Caco-2 (cell line): ENCODE measurements at regions not wholly inside any gene's neighbourhood (a gene's known extent, or its start where the extent isn't known, plus 50 kb on each side); places are given as distances from the start of the nearest gene placed in this dataset.

Experiments
- BruUV-seq: library from RNA; stranded (reverse); fragments of 400-500 nt; replicated peaks from 2 replicates; lab custom pipeline; 2021; lab: Mats Ljungman, UMichigan
- CTCF ChIA-PET: fragments of 300-600 bp; sonication (Branson Sonifier 250); formaldehyde crosslinking; loops from one replicate; lab custom pipeline; 2022; ENCODE audit warnings: antibody characterized with exemption; lab: Charles Lee
- POLR2A ChIA-PET: fragments of 300-600 bp; sonication (Branson Sonifier 250); formaldehyde crosslinking; loops from one replicate; lab custom pipeline; 2022; ENCODE audit warnings: antibody characterized with exemption; lab: Charles Lee
- DNase-seq, 2 experiments: peaks; one replicate each; pipeline versions ENCODE4 v3.0.0 to v3.0.0-alpha.2; 2020 to 2022
- H3K27me3 ChIP-seq: replicated peaks from 2 replicates; pipeline ENCODE4 v1.6.0; 2011; ENCODE audit warnings: low read length; ENCODE audit not compliant: control insufficient read depth, insufficient read depth
- H3K36me3 ChIP-seq: 2 replicates; pipeline ENCODE4 v1.5.1; 2011; ENCODE audit warnings: low read length; ENCODE audit not compliant: control insufficient read depth, insufficient read depth
- H3K4me1 ChIP-seq: fragments of 250-450 bp; sonication (Bioruptor Pico); 2 replicates; pipeline ENCODE4 v1.5.1; 2020; ENCODE audit warnings: mild to moderate bottlenecking
- H3K4me3 ChIP-seq: 2 replicates; pipeline ENCODE4 v1.5.1; 2011; ENCODE audit warnings: low read depth, mild to moderate bottlenecking, control low read depth, low read length
- H3K9me3 ChIP-seq: fragments of 250-450 bp; sonication (Bioruptor Pico); 2 replicates; pipeline ENCODE4 v1.5.1; 2020; ENCODE audit warnings: mild to moderate bottlenecking, moderate library complexity
- H3K27ac Mint-ChIP-seq: one replicate; pipeline ENCODE4 v1.8.0; 2022; ENCODE audit warnings: mixed read lengths; ENCODE audit not compliant: unreplicated experiment
- H3K27me3 Mint-ChIP-seq: one replicate; pipeline ENCODE4 v1.8.0; 2022; ENCODE audit warnings: mixed read lengths; ENCODE audit not compliant: insufficient read depth, unreplicated experiment
- H3K36me3 Mint-ChIP-seq: one replicate; pipeline ENCODE4 v1.8.0; 2022; ENCODE audit warnings: mild to moderate bottlenecking, mixed read lengths; ENCODE audit not compliant: insufficient read depth, unreplicated experiment
- H3K4me1 Mint-ChIP-seq: one replicate; pipeline ENCODE4 v1.8.0; 2022; ENCODE audit warnings: low read depth, mixed read lengths; ENCODE audit not compliant: unreplicated experiment
- H3K4me3 Mint-ChIP-seq: one replicate; pipeline ENCODE4 v1.8.0; 2022; ENCODE audit warnings: mild to moderate bottlenecking, moderate library complexity, mixed read lengths; ENCODE audit not compliant: unreplicated experiment
- H3K9me3 Mint-ChIP-seq: one replicate; pipeline ENCODE4 v1.8.0; 2022; ENCODE audit warnings: mixed read lengths; ENCODE audit not compliant: unreplicated experiment
- CTCF ChIP-seq, 2 experiments: fragments of 200-600 bp in 1 of 2; IDR thresholded peaks; 1 replicate in 1 of 2; 2 replicates in 1 of 2; pipeline versions ENCODE4 v1.5.1 to v1.8.0; 2011 to 2022; ENCODE audit warnings: antibody characterized with exemption in 1 of 2, control low read depth in 1 of 2, inconsistent platforms in 1 of 2, low read depth in 1 of 2, low read length in 1 of 2, mild to moderate bottlenecking in 1 of 2, moderate library complexity in 1 of 2; ENCODE audit not compliant: insufficient read depth in 1 of 2, severe bottlenecking in 1 of 2, unreplicated experiment in 1 of 2
- intact Hi-C: fragments of 100-400 bp; cut with micrococcal nuclease; formaldehyde crosslinking; loops from one replicate; pipeline ENCODE4 v1.10.0; 2022; ENCODE audit not compliant: unreplicated experiment

GRCh38 chr20:40895182-40895581, 133.4 kb upstream of the TOP1 start:
- H3K4me1 ChIP-seq: no peaks in the 10 kb centered on the region
- no peaks in the 10 kb centered on the region for H3K9me3 ChIP-seq
- DNase-seq: no peak
- no peaks in the 10 kb centered on the region for H3K27me3 ChIP-seq
- H3K27ac Mint-ChIP-seq: no peak overlapping the region
- H3K9me3 Mint-ChIP-seq: no peaks in the 10 kb centered on the region
- POLR2A ChIA-PET: no interaction called here
- CTCF ChIA-PET: interaction anchor here (0.7 to 1.7 kb wide), 3 partner anchors 51 to 445 kb away, joined by 3 to 7 read pairs (median 6); partner anchors contain the start of gene LPIN3
- no peak overlapping the region for H3K4me3 Mint-ChIP-seq
- no peaks in the 10 kb centered on the region for H3K4me1 Mint-ChIP-seq
- H3K36me3 ChIP-seq: no peaks in the 10 kb centered on the region
- peaks cover 15% of the 10 kb centered on the region for H3K27me3 Mint-ChIP-seq
- BruUV-seq: no TSS peak
- no peak for TF ChIP-seq CTCF (IDR thresholded peaks at IDR 0.05; ENCODE audit: insufficient read depth in 1 of 2, low read depth in 1 of 2, low read length in 1 of 2, severe bottlenecking in 1 of 2, unreplicated experiment in 1 of 2)
- H3K36me3 Mint-ChIP-seq: no peaks in the 10 kb centered on the region
- no peak overlapping the region for H3K4me3 ChIP-seq
- intact Hi-C loops: no loop called here

GRCh38 chr20:40896814-40897700, 131.6 kb upstream of the TOP1 start:
- Mint-ChIP-seq H3K36me3 (no peaks in the 10 kb centered on the region), H3K4me1 (no peaks in the 10 kb centered on the region), H3K4me3 (no peak overlapping the region), H3K27ac (no peak overlapping the region), H3K9me3 (no peaks in the 10 kb centered on the region), H3K27me3 (peaks cover 22% of the 10 kb centered on the region)
- no peaks in the 10 kb centered on the region for H3K4me1 ChIP-seq
- H3K4me3 ChIP-seq: no peak overlapping the region
- ChIA-PET CTCF (no interaction called here), POLR2A (no interaction called here)
- DNase-seq: no peak
- TF ChIP-seq CTCF (IDR thresholded peaks at IDR 0.05; ENCODE audit: insufficient read depth in 1 of 2, low read depth in 1 of 2, low read length in 1 of 2, severe bottlenecking in 1 of 2, unreplicated experiment in 1 of 2): no peak
- intact Hi-C loops: no loop called here
- H3K9me3 ChIP-seq: no peaks in the 10 kb centered on the region
- no peaks in the 10 kb centered on the region for H3K36me3 ChIP-seq
- BruUV-seq: no TSS peak
- H3K27me3 ChIP-seq: no peaks in the 10 kb centered on the region

- H3K9me3 ChIP-seq: no peaks in the 10 kb centered on the region
- DNase-seq: no peak
- H3K4me3 Mint-ChIP-seq: no peak overlapping the region
- no peaks in the 10 kb centered on the region for H3K36me3 Mint-ChIP-seq
- H3K4me1 ChIP-seq: peaks cover 13% of the 10 kb centered on the region
- POLR2A ChIA-PET: no interaction called here
- TF ChIP-seq CTCF (IDR thresholded peaks at IDR 0.05; ENCODE audit: insufficient read depth in 1 of 2, low read depth in 1 of 2, low read length in 1 of 2, severe bottlenecking in 1 of 2, unreplicated experiment in 1 of 2): no peak
- intact Hi-C loops: no loop called here
- no peaks in the 10 kb centered on the region for H3K27me3 ChIP-seq
- H3K36me3 ChIP-seq: no peaks in the 10 kb centered on the region
- BruUV-seq: no TSS peak
- peaks cover 22% of the 10 kb centered on the region for H3K27me3 Mint-ChIP-seq
- CTCF ChIA-PET: interaction anchor here (0.7 kb wide), 1 partner anchor 48 kb away, joined by 9 read pairs; no protein-coding TSS in a partner anchor
- no peaks in the 10 kb centered on the region for H3K9me3 Mint-ChIP-seq
- H3K4me1 Mint-ChIP-seq: peaks cover 13% of the 10 kb centered on the region
- no peak overlapping the region for H3K27ac Mint-ChIP-seq
- no peak overlapping the region for H3K4me3 ChIP-seq
These were observed 129.3 kb upstream of the TOP1 start for GRCh38 chr20:40899344-40899743.
